Astrocyte (in vitro differentiated cells and primary cell): ENCODE measurements at regions not wholly inside any gene's neighbourhood (a gene's known extent, or its start where the extent isn't known, plus 50 kb on each side); places are given as distances from the start of the nearest gene placed in this dataset.
A peak's percentile ranks its signal among the peaks of the same experiment; 100 is the strongest.

ENCODE experiments used
- DNase-seq: peaks from one replicate; pipeline ENCODE4 v3.0.0-alpha.2; 2010; ENCODE audit warnings: low read depth
- FAIRE-seq: peaks from 2 replicates; lab custom pipeline; 2011; peaks lifted over from hg19 to GRCh38; lab: Jason Lieb, UNC
- H2AFZ ChIP-seq: 2 replicates; pipeline ENCODE4 v1.6.0; 2012; ENCODE audit warnings: low read depth, low read length, inconsistent platforms
- H3K27ac ChIP-seq: 2 replicates; pipeline ENCODE4 v1.5.1; 2011; ENCODE audit warnings: low read depth, low read length, inconsistent platforms
- H3K27me3 ChIP-seq: 2 replicates; pipeline ENCODE4 v1.6.0; 2011; ENCODE audit warnings: low read length, inconsistent platforms; ENCODE audit not compliant: insufficient read depth
- H3K36me3 ChIP-seq: 2 replicates; pipeline ENCODE4 v1.5.1; 2011; ENCODE audit warnings: low read length, inconsistent platforms; ENCODE audit not compliant: insufficient read depth
- H3K4me1 ChIP-seq: 2 replicates; pipeline ENCODE4 v1.5.1; 2011; ENCODE audit warnings: low read length, inconsistent platforms; ENCODE audit not compliant: insufficient read depth
- H3K4me2 ChIP-seq: 2 replicates; pipeline ENCODE4 v1.6.0; 2012; ENCODE audit warnings: low read length, inconsistent platforms
- H3K4me3 ChIP-seq: 2 replicates; pipeline ENCODE4 v1.5.1; 2011; ENCODE audit warnings: low read depth, mild to moderate bottlenecking, low read length, inconsistent platforms; ENCODE audit not compliant: insufficient read depth
- H3K79me2 ChIP-seq: 2 replicates; pipeline ENCODE4 v1.6.0; 2012; ENCODE audit warnings: mild to moderate bottlenecking, low read length, inconsistent platforms; ENCODE audit not compliant: insufficient read depth
- H3K9ac ChIP-seq: 2 replicates; pipeline ENCODE4 v1.6.0; 2012; ENCODE audit warnings: mild to moderate bottlenecking, low read length, inconsistent platforms
- H3K9me3 ChIP-seq: 2 replicates; pipeline ENCODE4 v1.5.1; 2012; ENCODE audit warnings: low read depth, mild to moderate bottlenecking, low read length, inconsistent platforms; ENCODE audit not compliant: insufficient read depth
- H4K20me1 ChIP-seq: 2 replicates; pipeline ENCODE4 v1.6.0; 2012; ENCODE audit warnings: low read length, inconsistent platforms; ENCODE audit not compliant: insufficient read depth
- H3K27ac Mint-ChIP-seq: one replicate; pipeline ENCODE4 v1.8.0; 2021; ENCODE audit warnings: mild to moderate bottlenecking, mixed read lengths; ENCODE audit not compliant: unreplicated experiment
- H3K27me3 Mint-ChIP-seq: one replicate; pipeline ENCODE4 v1.8.0; 2021; ENCODE audit warnings: low read depth, mixed read lengths; ENCODE audit not compliant: unreplicated experiment
- H3K36me3 Mint-ChIP-seq: one replicate; pipeline ENCODE4 v1.8.0; 2021; ENCODE audit warnings: low read depth, mixed read lengths; ENCODE audit not compliant: unreplicated experiment
- H3K4me1 Mint-ChIP-seq: one replicate; pipeline ENCODE4 v1.8.0; 2021; ENCODE audit warnings: low read depth, mixed read lengths; ENCODE audit not compliant: unreplicated experiment
- H3K4me3 Mint-ChIP-seq: one replicate; pipeline ENCODE4 v1.8.0; 2021; ENCODE audit warnings: mild to moderate bottlenecking, moderate library complexity, mixed read lengths; ENCODE audit not compliant: unreplicated experiment
- H3K9me3 Mint-ChIP-seq: one replicate; pipeline ENCODE4 v1.8.0; 2021; ENCODE audit warnings: mild to moderate bottlenecking, mixed read lengths; ENCODE audit not compliant: unreplicated experiment
- EZH2 ChIP-seq: IDR thresholded peaks from 2 replicates; pipeline ENCODE4 v1.6.1; 2012; ENCODE audit warnings: mild to moderate bottlenecking, low read length, inconsistent platforms; ENCODE audit not compliant: insufficient read depth
- TF ChIP-seq, protein P1 (sequence below): IDR thresholded peaks from 2 replicates; pipeline ENCODE4 v1.5.1; 2011; ENCODE audit warnings: low read depth, mild to moderate bottlenecking, inconsistent platforms, low read length, moderate library complexity; ENCODE audit not compliant: insufficient read depth

DNA sequence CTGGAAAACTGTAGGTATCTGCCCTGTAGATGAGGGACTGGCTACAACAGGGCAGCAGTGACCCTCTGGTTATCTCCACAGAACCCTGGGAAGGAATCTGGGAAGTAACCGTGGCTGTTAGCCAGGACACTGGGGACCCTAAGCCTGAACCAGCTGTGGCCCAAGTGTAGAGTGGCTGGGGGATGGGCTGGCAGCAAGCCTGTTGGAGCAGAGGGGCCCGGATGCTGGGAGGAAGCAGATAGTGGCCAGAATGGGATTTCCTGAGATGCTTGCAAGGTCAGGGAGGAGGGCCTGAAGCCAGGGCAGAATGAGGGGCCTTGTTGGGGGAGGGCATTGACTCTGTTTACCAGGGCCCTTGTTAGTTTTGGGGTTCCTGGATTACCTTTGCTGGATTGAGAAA, 161.0 kb upstream of the EOLA2 start:
- no peaks in the 10 kb centered on the region for H3K27me3 ChIP-seq
- peaks cover 5% of the 10 kb centered on the region for H3K9me3 Mint-ChIP-seq

DNA sequence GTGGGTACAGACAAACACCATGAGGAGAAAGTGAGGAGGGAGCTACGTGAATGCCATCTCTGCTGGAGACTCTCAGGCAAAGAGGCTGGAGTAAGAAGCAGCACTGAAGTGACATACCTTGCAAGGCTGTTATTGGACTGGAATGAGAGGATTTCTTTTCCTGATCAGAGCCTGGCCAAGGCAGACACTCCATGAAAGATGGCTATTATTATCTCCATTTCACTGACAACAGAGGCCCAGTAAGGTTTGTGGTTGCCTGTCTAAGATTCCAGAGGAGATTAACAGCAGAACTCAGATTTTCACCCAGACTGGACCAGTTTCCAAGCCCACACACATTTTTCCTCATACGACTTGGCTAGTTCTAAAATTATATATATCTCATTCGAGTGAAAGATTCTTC, 162.0 kb upstream of the EOLA2 start:
- peak; percentile 78 for DNase-seq
- Mint-ChIP-seq H3K27ac (no peak overlapping the region), H3K4me3 (no peak overlapping the region), H3K36me3 (no peaks in the 10 kb centered on the region), H3K27me3 (no peaks in the 10 kb centered on the region), H3K4me1 (peaks cover 14% of the 10 kb centered on the region), H3K9me3 (peaks cover 5% of the 10 kb centered on the region)
- H3K4me2 ChIP-seq: no peak overlapping the region
- no peaks in the 10 kb centered on the region for H3K79me2 ChIP-seq
- no peaks in the 10 kb centered on the region for H3K36me3 ChIP-seq
- H3K9me3 ChIP-seq: no peaks in the 10 kb centered on the region
- no peaks in the 10 kb centered on the region for H3K27me3 ChIP-seq
- no peak overlapping the region for H3K4me3 ChIP-seq
- H3K27ac ChIP-seq: no peak overlapping the region
- no peaks in the 10 kb centered on the region for H3K4me1 ChIP-seq
- no peak overlapping the region for H3K9ac ChIP-seq
- peak; percentile 98 for FAIRE-seq
- no peaks in the 10 kb centered on the region for H4K20me1 ChIP-seq
- TF ChIP-seq EZH2: no peak
- TF ChIP-seq, protein P1, sequence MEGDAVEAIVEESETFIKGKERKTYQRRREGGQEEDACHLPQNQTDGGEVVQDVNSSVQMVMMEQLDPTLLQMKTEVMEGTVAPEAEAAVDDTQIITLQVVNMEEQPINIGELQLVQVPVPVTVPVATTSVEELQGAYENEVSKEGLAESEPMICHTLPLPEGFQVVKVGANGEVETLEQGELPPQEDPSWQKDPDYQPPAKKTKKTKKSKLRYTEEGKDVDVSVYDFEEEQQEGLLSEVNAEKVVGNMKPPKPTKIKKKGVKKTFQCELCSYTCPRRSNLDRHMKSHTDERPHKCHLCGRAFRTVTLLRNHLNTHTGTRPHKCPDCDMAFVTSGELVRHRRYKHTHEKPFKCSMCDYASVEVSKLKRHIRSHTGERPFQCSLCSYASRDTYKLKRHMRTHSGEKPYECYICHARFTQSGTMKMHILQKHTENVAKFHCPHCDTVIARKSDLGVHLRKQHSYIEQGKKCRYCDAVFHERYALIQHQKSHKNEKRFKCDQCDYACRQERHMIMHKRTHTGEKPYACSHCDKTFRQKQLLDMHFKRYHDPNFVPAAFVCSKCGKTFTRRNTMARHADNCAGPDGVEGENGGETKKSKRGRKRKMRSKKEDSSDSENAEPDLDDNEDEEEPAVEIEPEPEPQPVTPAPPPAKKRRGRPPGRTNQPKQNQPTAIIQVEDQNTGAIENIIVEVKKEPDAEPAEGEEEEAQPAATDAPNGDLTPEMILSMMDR: no peak
- no peak overlapping the region for H2AFZ ChIP-seq

More for the DNA sequence above, 161.0 kb upstream of the EOLA2 start:
- H3K27me3 Mint-ChIP-seq: no peaks in the 10 kb centered on the region
- Histone ChIP-seq H3K4me1 (no peaks in the 10 kb centered on the region), H3K4me3 (no peak overlapping the region), H3K27ac (no peak overlapping the region), H3K4me2 (no peak overlapping the region), H3K9ac (no peak overlapping the region), H3K79me2 (no peaks in the 10 kb centered on the region), H3K9me3 (no peaks in the 10 kb centered on the region), H2AFZ (no peak overlapping the region), H3K36me3 (no peaks in the 10 kb centered on the region), H4K20me1 (no peaks in the 10 kb centered on the region)
- peaks cover 20% of the 10 kb centered on the region for H3K4me1 Mint-ChIP-seq
- FAIRE-seq (no peak), DNase-seq (no peak)
- H3K27ac Mint-ChIP-seq: no peak overlapping the region
- no peaks in the 10 kb centered on the region for H3K36me3 Mint-ChIP-seq
- no peak overlapping the region for H3K4me3 Mint-ChIP-seq
- TF ChIP-seq EZH2: no peak
- TF ChIP-seq, protein P1: no peak

DNA sequence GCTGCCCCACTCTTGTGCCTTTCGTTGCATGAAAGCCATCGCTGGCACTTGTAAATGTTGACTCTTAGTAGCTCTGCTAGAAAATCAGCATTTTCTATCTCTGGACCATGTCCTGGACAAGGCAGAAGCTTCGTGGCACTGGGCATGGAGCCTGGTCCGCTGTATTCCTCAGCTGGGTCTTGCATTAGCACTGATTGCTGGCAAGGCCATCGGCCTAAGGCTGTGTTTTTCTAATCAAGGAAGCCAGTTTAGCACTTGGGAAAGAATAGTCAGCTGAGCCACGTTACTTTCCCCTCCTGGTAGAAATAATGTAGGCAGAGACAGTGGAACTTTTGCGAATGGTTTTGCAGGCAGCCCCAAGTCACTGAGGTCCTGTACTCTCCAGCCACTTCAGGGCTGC, 180.2 kb upstream of the EOLA2 start:
- H3K27me3 Mint-ChIP-seq: peaks cover 11% of the 10 kb centered on the region
- no peaks in the 10 kb centered on the region for H3K36me3 Mint-ChIP-seq
- H3K36me3 ChIP-seq: no peaks in the 10 kb centered on the region
- DNase-seq (no peak), FAIRE-seq (no peak)
- no peaks in the 10 kb centered on the region for H3K79me2 ChIP-seq
- no peaks in the 10 kb centered on the region for H3K4me1 ChIP-seq
- H3K4me3 Mint-ChIP-seq: no peak overlapping the region
- no peak overlapping the region for H3K4me2 ChIP-seq
- H3K4me1 Mint-ChIP-seq: no peaks in the 10 kb centered on the region
- H4K20me1 ChIP-seq: no peaks in the 10 kb centered on the region
- no peaks in the 10 kb centered on the region for H3K27me3 ChIP-seq
- H3K4me3 ChIP-seq: no peak overlapping the region
- H3K9ac ChIP-seq: no peak overlapping the region
- no peak overlapping the region for H3K27ac ChIP-seq
- H3K27ac Mint-ChIP-seq: no peak overlapping the region
- peaks cover 5% of the 10 kb centered on the region for H3K9me3 Mint-ChIP-seq
- no peaks in the 10 kb centered on the region for H3K9me3 ChIP-seq
- no peak for TF ChIP-seq EZH2
- TF ChIP-seq, protein P1: no peak
- no peak overlapping the region for H2AFZ ChIP-seq
